GM12891 (cell line): ENCODE measurements at regions not wholly inside any gene's neighbourhood (a gene's known extent, or its start where the extent isn't known, plus 50 kb on each side); places are given as distances from the start of the nearest gene placed in this dataset.

Source experiments
- DNase-seq: peaks from one replicate; pipeline ENCODE4 v3.0.0; 2011; ENCODE audit warnings: low spot score; ENCODE audit not compliant: insufficient read length
- FAIRE-seq: peaks from 2 replicates; lab custom pipeline; 2011; peaks lifted over from hg19 to GRCh38; lab: Jason Lieb, UNC
- PAX5 ChIP-seq: IDR thresholded peaks from 2 replicates; pipeline ENCODE4 v1.6.1; 2011; ENCODE audit warnings: low read length, moderate library complexity, mild to moderate bottlenecking; ENCODE audit not compliant: insufficient read depth, severe bottlenecking
- POLR2A ChIP-seq: IDR thresholded peaks from 2 replicates; pipeline ENCODE4 v1.6.1; 2011; ENCODE audit warnings: low read depth, low read length, control low read depth
- POLR2AphosphoS5 ChIP-seq: IDR thresholded peaks from 2 replicates; pipeline ENCODE4 v1.6.1; 2011; ENCODE audit warnings: low read depth, low read length, control low read depth
- POU2F2 ChIP-seq: IDR thresholded peaks from 2 replicates; pipeline ENCODE4 v1.6.1; 2011; ENCODE audit warnings: low read depth, mild to moderate bottlenecking, control low read depth, low read length, moderate library complexity
- SPI1 ChIP-seq: IDR thresholded peaks from 2 replicates; pipeline ENCODE4 v1.6.1; 2011; ENCODE audit warnings: low read depth, low read length, control low read depth
- TAF1 ChIP-seq: IDR thresholded peaks from 2 replicates; pipeline ENCODE4 v1.6.1; 2011; ENCODE audit warnings: low read depth, low read length, control low read depth

DNA sequence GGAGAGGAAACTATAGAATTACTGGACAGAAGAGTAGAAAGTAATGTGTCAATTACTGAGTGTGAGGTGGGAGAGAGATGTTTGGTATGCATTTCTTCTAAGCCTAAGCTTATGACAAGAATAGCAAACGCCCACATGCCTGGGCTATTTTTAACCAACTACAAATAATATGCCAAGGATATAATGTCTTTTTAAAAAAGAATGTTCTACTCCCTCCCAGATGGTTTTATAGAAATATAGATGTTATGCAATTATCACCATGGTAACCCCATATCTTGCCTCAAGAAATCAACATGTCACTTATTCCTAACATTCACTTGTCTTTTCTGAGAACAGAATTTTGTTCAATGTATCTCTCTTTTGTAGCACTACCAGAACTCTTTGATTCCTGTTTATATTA lies 996.7 kb upstream of the CHORDC1 start:
- FAIRE-seq (no peak), DNase-seq (no peak)

DNA sequence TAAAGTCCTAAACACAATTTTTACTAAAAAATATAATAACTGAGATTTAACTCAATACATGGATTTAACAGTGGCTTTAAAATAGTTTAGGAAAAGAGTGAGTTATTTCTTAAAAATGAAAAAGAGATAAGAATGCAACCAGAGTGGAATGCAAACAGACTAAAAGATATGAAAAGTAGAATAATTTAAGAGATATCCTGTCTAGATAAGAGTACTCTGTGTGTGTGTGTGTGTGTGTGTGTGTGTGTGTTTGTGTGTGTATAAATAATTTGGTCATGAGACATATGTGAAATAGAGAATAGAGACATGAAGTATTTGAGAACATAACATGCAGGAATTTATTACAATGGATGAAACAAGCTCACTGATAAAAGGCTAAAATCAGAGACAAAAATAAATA lies 986.9 kb upstream of the CHORDC1 start:
- FAIRE-seq = no peak
- DNase-seq = no peak
- TF ChIP-seq SPI1 (no peak), POU2F2 (no peak), POLR2A (no peak), PAX5 (no peak), TAF1 (no peak), POLR2AphosphoS5 (no peak)

More for the DNA sequence above, 996.7 kb upstream of the CHORDC1 start:
- TF ChIP-seq TAF1 (no peak), PAX5 (no peak), POLR2A (no peak), POU2F2 (no peak), POLR2AphosphoS5 (no peak), SPI1 (no peak)

GRCh38 chr11:91209306-91209705 lies 986.5 kb upstream of the CHORDC1 start:
- TF ChIP-seq SPI1 = no peak
- DNase-seq = no peak
- no peak for FAIRE-seq

DNA sequence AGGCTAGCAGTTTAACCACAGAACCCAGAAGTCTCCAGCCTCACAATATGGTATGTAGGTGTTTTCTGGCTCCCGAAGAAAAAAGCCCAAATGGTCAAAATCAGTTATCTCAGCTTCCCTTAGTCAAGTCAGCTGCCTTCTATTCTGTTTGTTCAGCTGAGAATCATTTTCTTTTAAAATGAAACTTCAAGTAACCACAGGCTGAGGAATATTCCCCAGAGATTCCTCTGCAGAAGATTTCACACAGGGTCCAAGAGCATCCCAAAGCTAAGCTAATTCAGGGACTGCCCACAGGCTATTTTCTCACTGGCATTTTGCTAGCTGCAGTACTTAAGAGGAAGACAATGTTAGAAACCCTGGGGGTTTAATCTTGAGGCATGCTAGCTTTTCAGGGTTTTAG lies 977.0 kb upstream of the CHORDC1 start:
- no peak for TF ChIP-seq TAF1
- TF ChIP-seq POU2F2 = no peak
- TF ChIP-seq SPI1 = no peak
- TF ChIP-seq POLR2A = no peak
- no peak for TF ChIP-seq PAX5
- TF ChIP-seq POLR2AphosphoS5 = no peak
- DNase-seq (no peak), FAIRE-seq (no peak)

- FAIRE-seq (no peak), DNase-seq (no peak)
- TF ChIP-seq POU2F2 = no peak
- TF ChIP-seq POLR2A = no peak
- TF ChIP-seq SPI1 = no peak
- no peak for TF ChIP-seq PAX5
- no peak for TF ChIP-seq POLR2AphosphoS5
- TF ChIP-seq TAF1 = no peak
These were observed 971.7 kb upstream of the CHORDC1 start for GRCh38 chr11:91194546-91194945.

GRCh38 chr11:91188484-91188883 lies 965.6 kb upstream of the CHORDC1 start:
- FAIRE-seq (no peak), DNase-seq (no peak)
- TF ChIP-seq POLR2AphosphoS5 (no peak), TAF1 (no peak), POU2F2 (no peak)

GRCh38 chr11:91187314-91187713 lies 964.5 kb upstream of the CHORDC1 start:
- DNase-seq (no peak), FAIRE-seq (no peak)
- TF ChIP-seq PAX5 (no peak), POLR2A (no peak), TAF1 (no peak), POU2F2 (no peak)

GRCh38 chr11:91178366-91178765 lies 955.5 kb upstream of the CHORDC1 start:
- TF ChIP-seq SPI1 = no peak
- TF ChIP-seq PAX5 = no peak
- no peak for TF ChIP-seq POLR2AphosphoS5
- TF ChIP-seq POLR2A = no peak
- TF ChIP-seq TAF1 = no peak
- TF ChIP-seq POU2F2 = no peak
- no peak for FAIRE-seq

DNA sequence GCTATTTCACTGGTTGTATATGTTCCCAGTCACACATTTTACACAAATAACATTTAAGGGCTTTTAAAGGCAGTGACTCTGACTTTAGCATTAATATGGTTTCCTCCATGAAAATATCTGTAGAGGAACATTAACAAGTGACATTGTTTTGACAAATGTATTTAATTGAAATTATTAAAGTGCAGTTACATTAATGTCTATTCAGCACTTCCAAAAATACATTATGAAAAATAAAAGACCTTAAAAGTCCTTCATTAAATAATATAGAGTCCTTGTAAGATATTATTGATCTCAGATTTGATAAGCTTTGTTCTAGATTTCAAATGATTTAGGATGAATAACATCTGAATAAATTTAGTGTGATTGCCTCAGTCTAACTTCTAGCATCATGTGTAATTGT lies 951.9 kb upstream of the CHORDC1 start:
- FAIRE-seq (no peak), DNase-seq (no peak)
- no peak for TF ChIP-seq POLR2A
- TF ChIP-seq SPI1 = no peak
- TF ChIP-seq POU2F2 = no peak
- no peak for TF ChIP-seq TAF1
- no peak for TF ChIP-seq PAX5
- no peak for TF ChIP-seq POLR2AphosphoS5

More at GRCh38 chr11:91178366-91178765, 955.5 kb upstream of the CHORDC1 start:
- no peak for DNase-seq

GRCh38 chr11:91174193-91174592 lies 951.3 kb upstream of the CHORDC1 start:
- DNase-seq = no peak
- no peak for FAIRE-seq

GRCh38 chr11:91173701-91174100 lies 950.9 kb upstream of the CHORDC1 start:
- no peak for FAIRE-seq
- no peak for DNase-seq
- TF ChIP-seq POLR2AphosphoS5 = no peak

More at GRCh38 chr11:91174193-91174592, 951.3 kb upstream of the CHORDC1 start:
- TF ChIP-seq PAX5 (no peak), SPI1 (no peak), TAF1 (no peak), POLR2A (no peak), POU2F2 (no peak), POLR2AphosphoS5 (no peak)
